ENCODE measurements at regions not wholly inside any gene's neighbourhood (a gene's known extent, or its start where the extent isn't known, plus 50 kb on each side); places are given as distances from the start of the nearest gene placed in this dataset.

DNA sequence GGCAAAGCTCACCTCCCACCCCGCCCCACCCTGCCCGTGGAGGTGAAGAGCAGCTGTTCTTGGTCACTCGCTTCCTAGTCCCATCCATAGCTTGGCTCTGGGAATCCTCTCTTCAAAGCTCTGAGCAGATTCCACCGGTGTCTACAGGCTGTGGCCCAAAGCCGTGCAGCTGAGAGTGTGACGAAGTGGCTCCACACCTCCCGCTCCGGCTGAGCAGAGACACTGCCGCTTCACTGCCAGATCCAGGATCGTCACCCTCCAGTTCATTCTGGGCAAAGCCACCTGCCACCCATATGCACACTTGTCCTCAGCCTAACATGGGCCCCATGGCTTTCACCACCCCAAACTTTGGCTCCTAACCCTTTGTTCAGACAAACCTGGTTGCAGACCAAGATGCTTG, 532.9 kb upstream of the B3GAT1 start:
- no peak overlapping the region for H3K4me3 Mint-ChIP-seq
- peaks cover 39% of the 10 kb centered on the region for H3K4me1 Mint-ChIP-seq
- peaks cover 5% of the 10 kb centered on the region for H3K27me3 Mint-ChIP-seq (ENCODE audit: low read depth)
- TF ChIP-seq, protein P1, sequence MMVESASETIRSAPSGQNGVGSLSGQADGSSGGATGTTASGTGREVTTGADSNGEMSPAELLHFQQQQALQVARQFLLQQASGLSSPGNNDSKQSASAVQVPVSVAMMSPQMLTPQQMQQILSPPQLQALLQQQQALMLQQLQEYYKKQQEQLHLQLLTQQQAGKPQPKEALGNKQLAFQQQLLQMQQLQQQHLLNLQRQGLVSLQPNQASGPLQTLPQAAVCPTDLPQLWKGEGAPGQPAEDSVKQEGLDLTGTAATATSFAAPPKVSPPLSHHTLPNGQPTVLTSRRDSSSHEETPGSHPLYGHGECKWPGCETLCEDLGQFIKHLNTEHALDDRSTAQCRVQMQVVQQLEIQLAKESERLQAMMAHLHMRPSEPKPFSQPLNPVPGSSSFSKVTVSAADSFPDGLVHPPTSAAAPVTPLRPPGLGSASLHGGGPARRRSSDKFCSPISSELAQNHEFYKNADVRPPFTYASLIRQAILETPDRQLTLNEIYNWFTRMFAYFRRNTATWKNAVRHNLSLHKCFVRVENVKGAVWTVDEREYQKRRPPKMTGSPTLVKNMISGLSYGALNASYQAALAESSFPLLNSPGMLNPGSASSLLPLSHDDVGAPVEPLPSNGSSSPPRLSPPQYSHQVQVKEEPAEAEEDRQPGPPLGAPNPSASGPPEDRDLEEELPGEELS (CRISPR knock-in tag; IDR thresholded peaks at IDR 0.05), result no peak
- TF ChIP-seq, protein P2, sequence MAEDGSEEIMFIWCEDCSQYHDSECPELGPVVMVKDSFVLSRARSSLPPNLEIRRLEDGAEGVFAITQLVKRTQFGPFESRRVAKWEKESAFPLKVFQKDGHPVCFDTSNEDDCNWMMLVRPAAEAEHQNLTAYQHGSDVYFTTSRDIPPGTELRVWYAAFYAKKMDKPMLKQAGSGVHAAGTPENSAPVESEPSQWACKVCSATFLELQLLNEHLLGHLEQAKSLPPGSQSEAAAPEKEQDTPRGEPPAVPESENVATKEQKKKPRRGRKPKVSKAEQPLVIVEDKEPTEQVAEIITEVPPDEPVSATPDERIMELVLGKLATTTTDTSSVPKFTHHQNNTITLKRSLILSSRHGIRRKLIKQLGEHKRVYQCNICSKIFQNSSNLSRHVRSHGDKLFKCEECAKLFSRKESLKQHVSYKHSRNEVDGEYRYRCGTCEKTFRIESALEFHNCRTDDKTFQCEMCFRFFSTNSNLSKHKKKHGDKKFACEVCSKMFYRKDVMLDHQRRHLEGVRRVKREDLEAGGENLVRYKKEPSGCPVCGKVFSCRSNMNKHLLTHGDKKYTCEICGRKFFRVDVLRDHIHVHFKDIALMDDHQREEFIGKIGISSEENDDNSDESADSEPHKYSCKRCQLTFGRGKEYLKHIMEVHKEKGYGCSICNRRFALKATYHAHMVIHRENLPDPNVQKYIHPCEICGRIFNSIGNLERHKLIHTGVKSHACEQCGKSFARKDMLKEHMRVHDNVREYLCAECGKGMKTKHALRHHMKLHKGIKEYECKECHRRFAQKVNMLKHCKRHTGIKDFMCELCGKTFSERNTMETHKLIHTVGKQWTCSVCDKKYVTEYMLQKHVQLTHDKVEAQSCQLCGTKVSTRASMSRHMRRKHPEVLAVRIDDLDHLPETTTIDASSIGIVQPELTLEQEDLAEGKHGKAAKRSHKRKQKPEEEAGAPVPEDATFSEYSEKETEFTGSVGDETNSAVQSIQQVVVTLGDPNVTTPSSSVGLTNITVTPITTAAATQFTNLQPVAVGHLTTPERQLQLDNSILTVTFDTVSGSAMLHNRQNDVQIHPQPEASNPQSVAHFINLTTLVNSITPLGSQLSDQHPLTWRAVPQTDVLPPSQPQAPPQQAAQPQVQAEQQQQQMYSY (CRISPR knock-in tag; IDR thresholded peaks at IDR 0.05), result no peak
- no peak for TF ChIP-seq ZNF671 (CRISPR knock-in tag; IDR thresholded peaks at IDR 0.05)
- TF ChIP-seq NFATC4 (CRISPR knock-in tag; IDR thresholded peaks at IDR 0.05), result no peak
- no peak for TF ChIP-seq RORB (CRISPR knock-in tag; IDR thresholded peaks at IDR 0.05)
- TF ChIP-seq FOXJ3 (CRISPR knock-in tag; IDR thresholded peaks at IDR 0.05; ENCODE audit: borderline replicate concordance), result no peak
- TF ChIP-seq, protein P3, sequence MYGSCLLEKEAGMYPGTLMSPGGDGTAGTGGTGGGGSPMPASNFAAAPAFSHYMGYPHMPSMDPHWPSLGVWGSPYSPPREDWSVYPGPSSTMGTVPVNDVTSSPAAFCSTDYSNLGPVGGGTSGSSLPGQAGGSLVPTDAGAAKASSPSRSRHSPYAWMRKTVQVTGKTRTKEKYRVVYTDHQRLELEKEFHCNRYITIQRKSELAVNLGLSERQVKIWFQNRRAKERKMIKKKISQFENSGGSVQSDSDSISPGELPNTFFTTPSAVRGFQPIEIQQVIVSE (CRISPR knock-in tag; IDR thresholded peaks at IDR 0.05; ENCODE audit: borderline replicate concordance), result no peak
- TF ChIP-seq, protein P4, sequence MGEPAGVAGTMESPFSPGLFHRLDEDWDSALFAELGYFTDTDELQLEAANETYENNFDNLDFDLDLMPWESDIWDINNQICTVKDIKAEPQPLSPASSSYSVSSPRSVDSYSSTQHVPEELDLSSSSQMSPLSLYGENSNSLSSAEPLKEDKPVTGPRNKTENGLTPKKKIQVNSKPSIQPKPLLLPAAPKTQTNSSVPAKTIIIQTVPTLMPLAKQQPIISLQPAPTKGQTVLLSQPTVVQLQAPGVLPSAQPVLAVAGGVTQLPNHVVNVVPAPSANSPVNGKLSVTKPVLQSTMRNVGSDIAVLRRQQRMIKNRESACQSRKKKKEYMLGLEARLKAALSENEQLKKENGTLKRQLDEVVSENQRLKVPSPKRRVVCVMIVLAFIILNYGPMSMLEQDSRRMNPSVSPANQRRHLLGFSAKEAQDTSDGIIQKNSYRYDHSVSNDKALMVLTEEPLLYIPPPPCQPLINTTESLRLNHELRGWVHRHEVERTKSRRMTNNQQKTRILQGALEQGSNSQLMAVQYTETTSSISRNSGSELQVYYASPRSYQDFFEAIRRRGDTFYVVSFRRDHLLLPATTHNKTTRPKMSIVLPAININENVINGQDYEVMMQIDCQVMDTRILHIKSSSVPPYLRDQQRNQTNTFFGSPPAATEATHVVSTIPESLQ (CRISPR knock-in tag; IDR thresholded peaks at IDR 0.05), result no peak
- TF ChIP-seq, protein P5, sequence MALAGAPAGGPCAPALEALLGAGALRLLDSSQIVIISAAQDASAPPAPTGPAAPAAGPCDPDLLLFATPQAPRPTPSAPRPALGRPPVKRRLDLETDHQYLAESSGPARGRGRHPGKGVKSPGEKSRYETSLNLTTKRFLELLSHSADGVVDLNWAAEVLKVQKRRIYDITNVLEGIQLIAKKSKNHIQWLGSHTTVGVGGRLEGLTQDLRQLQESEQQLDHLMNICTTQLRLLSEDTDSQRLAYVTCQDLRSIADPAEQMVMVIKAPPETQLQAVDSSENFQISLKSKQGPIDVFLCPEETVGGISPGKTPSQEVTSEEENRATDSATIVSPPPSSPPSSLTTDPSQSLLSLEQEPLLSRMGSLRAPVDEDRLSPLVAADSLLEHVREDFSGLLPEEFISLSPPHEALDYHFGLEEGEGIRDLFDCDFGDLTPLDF (CRISPR knock-in tag; IDR thresholded peaks at IDR 0.05), result no peak
- TF ChIP-seq, protein P6, sequence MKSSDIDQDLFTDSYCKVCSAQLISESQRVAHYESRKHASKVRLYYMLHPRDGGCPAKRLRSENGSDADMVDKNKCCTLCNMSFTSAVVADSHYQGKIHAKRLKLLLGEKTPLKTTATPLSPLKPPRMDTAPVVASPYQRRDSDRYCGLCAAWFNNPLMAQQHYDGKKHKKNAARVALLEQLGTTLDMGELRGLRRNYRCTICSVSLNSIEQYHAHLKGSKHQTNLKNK (CRISPR knock-in tag; IDR thresholded peaks at IDR 0.05), result no peak
- no peak for TF ChIP-seq NR3C1 (CRISPR knock-in tag; conservative IDR thresholded peaks at IDR 0.05; ENCODE audit: low read depth)
- TF ChIP-seq, protein P7, sequence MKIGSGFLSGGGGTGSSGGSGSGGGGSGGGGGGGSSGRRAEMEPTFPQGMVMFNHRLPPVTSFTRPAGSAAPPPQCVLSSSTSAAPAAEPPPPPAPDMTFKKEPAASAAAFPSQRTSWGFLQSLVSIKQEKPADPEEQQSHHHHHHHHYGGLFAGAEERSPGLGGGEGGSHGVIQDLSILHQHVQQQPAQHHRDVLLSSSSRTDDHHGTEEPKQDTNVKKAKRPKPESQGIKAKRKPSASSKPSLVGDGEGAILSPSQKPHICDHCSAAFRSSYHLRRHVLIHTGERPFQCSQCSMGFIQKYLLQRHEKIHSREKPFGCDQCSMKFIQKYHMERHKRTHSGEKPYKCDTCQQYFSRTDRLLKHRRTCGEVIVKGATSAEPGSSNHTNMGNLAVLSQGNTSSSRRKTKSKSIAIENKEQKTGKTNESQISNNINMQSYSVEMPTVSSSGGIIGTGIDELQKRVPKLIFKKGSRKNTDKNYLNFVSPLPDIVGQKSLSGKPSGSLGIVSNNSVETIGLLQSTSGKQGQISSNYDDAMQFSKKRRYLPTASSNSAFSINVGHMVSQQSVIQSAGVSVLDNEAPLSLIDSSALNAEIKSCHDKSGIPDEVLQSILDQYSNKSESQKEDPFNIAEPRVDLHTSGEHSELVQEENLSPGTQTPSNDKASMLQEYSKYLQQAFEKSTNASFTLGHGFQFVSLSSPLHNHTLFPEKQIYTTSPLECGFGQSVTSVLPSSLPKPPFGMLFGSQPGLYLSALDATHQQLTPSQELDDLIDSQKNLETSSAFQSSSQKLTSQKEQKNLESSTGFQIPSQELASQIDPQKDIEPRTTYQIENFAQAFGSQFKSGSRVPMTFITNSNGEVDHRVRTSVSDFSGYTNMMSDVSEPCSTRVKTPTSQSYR (CRISPR knock-in tag; IDR thresholded peaks at IDR 0.05), result no peak
- no peak for TF ChIP-seq TCF7 (CRISPR knock-in tag; IDR thresholded peaks at IDR 0.05; ENCODE audit: low read depth)
- CTCF ChIA-PET, result interaction anchor here (1.2 kb wide), 1 partner anchor 76 kb away, joined by 3 read pairs; no protein-coding TSS in a partner anchor
- DNase-seq (ENCODE audit: low spot score), result no peak
- H3K36me3 Mint-ChIP-seq, result no peaks in the 10 kb centered on the region
- ATAC-seq, result no peak
- POLR2A ChIA-PET, result no interaction called here
- H3K9me3 Mint-ChIP-seq, result no peaks in the 10 kb centered on the region
- H3K27ac Mint-ChIP-seq, result no peak overlapping the region

Data from WTC11 (cell line).